Keratinocyte (primary cell): ENCODE measurements at regions not wholly inside any gene's neighbourhood (a gene's known extent, or its start where the extent isn't known, plus 50 kb on each side); places are given as distances from the start of the nearest gene placed in this dataset.
A peak's percentile ranks its signal among the peaks of the same experiment; 100 is the strongest.

Experiments
- DNase-seq: peaks from one replicate; pipeline ENCODE4 v3.0.0-alpha.2; 2011; ENCODE audit warnings: low read depth, missing footprints, low spot score
- FAIRE-seq: peaks from 2 replicates; lab custom pipeline; 2011; peaks lifted over from hg19 to GRCh38; lab: Jason Lieb, UNC
- H2AFZ ChIP-seq: 2 replicates; pipeline ENCODE4 v1.6.0; 2012; ENCODE audit warnings: low read length, control low read depth, inconsistent platforms; ENCODE audit not compliant: control insufficient read depth
- H3K27ac ChIP-seq: 2 replicates; pipeline ENCODE4 v1.5.1; 2011; ENCODE audit warnings: low read length; ENCODE audit not compliant: control insufficient read depth, insufficient read depth
- H3K27me3 ChIP-seq: 3 replicates; pipeline ENCODE4 v1.6.0; 2011; ENCODE audit warnings: low read length; ENCODE audit not compliant: control insufficient read depth, insufficient read depth; ENCODE audit errors: extremely low read depth
- H3K36me3 ChIP-seq, 2 experiments: 2 replicates in 1 of 2; 3 replicates in 1 of 2; pipeline ENCODE4 v1.5.1; 2011; ENCODE audit warnings: low read length in 2 of 2, mild to moderate bottlenecking in 1 of 2; ENCODE audit not compliant: control insufficient read depth in 2 of 2, insufficient read depth in 2 of 2; ENCODE audit errors: extremely low read depth in 1 of 2
- H3K4me1 ChIP-seq: 3 replicates; pipeline ENCODE4 v1.5.1; 2011; ENCODE audit warnings: low read length; ENCODE audit not compliant: control insufficient read depth, insufficient read depth; ENCODE audit errors: extremely low read depth
- H3K4me2 ChIP-seq: 3 replicates; pipeline ENCODE4 v1.6.0; 2011; ENCODE audit warnings: low read depth, low read length; ENCODE audit not compliant: control insufficient read depth, insufficient read depth; ENCODE audit errors: extremely low read depth
- H3K4me3 ChIP-seq, 3 experiments: fragments of 200-600 bp in 1 of 3; sonication (generic) in 1 of 3; 2 replicates in 2 of 3; 3 replicates in 1 of 3; pipeline ENCODE4 v1.5.1; 2011 to 2016; ENCODE audit warnings: low read length in 3 of 3, mild to moderate bottlenecking in 3 of 3, control low read depth in 2 of 3, inconsistent platforms in 1 of 3, low read depth in 1 of 3, mixed read lengths in 1 of 3, mixed run types in 1 of 3, moderate library complexity in 1 of 3; ENCODE audit not compliant: control insufficient read depth in 2 of 3, insufficient read depth in 2 of 3; ENCODE audit errors: extremely low read depth in 1 of 3
- H3K79me2 ChIP-seq: 2 replicates; pipeline ENCODE4 v1.6.0; 2012; ENCODE audit warnings: low read length; ENCODE audit not compliant: control insufficient read depth, insufficient read depth
- H3K9ac ChIP-seq: 3 replicates; pipeline ENCODE4 v1.6.0; 2011; ENCODE audit warnings: low read length; ENCODE audit not compliant: control insufficient read depth, insufficient read depth; ENCODE audit errors: extremely low read depth
- H3K9me1 ChIP-seq: 3 replicates; pipeline ENCODE4 v1.6.0; 2011; ENCODE audit warnings: low read length; ENCODE audit not compliant: control insufficient read depth, insufficient read depth; ENCODE audit errors: extremely low read depth
- H3K9me3 ChIP-seq: 2 replicates; pipeline ENCODE4 v1.5.1; 2012; ENCODE audit warnings: low read depth, low read length; ENCODE audit not compliant: control insufficient read depth
- H4K20me1 ChIP-seq: 3 replicates; pipeline ENCODE4 v1.6.0; 2011; ENCODE audit warnings: low read length; ENCODE audit not compliant: control insufficient read depth, insufficient read depth; ENCODE audit errors: extremely low read depth
- CTCF ChIP-seq, 3 experiments: IDR thresholded peaks in 1 of 3; conservative IDR thresholded peaks in 1 of 3; optimal IDR thresholded peaks in 1 of 3; 2 replicates in 2 of 3; 3 replicates in 1 of 3; pipeline versions ENCODE3 to v1.5.1; 2011; ENCODE audit warnings: low read length in 3 of 3, mild to moderate bottlenecking in 3 of 3, moderate library complexity in 2 of 3, control low read depth in 1 of 3, inconsistent platforms in 1 of 3; ENCODE audit not compliant: insufficient read depth in 2 of 3; ENCODE audit errors: extremely low read depth in 1 of 3
- EZH2 ChIP-seq: IDR thresholded peaks from one replicate; pipeline ENCODE4 v1.6.1; 2012; ENCODE audit warnings: inconsistent platforms, mild to moderate bottlenecking, low read length, moderate library complexity
- dilution Hi-C: fragments of 300-500 bp; cut with MboI; formaldehyde crosslinking; loops from one replicate; pipeline ENCODE4 v1.7.0; 2020; ENCODE audit warnings: low sequenced_read_pairs; ENCODE audit not compliant: extremely low pct_ligation_motif_present

- Histone ChIP-seq H3K27ac (no peak overlapping the region), H3K9me1 (no peaks in the 10 kb centered on the region), H3K4me2 (no peak overlapping the region), H4K20me1 (no peaks in the 10 kb centered on the region), H3K4me1 (peaks cover 16% of the 10 kb centered on the region), H3K9me3 (no peaks in the 10 kb centered on the region), H2AFZ (no peak overlapping the region), H3K79me2 (no peaks in the 10 kb centered on the region), H3K36me3 (no peaks in the 10 kb centered on the region), H3K27me3 (no peaks in the 10 kb centered on the region), H3K4me3 (no peak overlapping the region), H3K9ac (no peak overlapping the region)
- dilution Hi-C loops: no loop called here
- DNase-seq (no peak), FAIRE-seq (peak; percentile 34)
- TF ChIP-seq EZH2 (no peak), CTCF (optimal IDR thresholded peaks at IDR 0.05 in 1 of 3, IDR thresholded peaks at IDR 0.05 in 1 of 3, conservative IDR thresholded peaks at IDR 0.05 in 1 of 3; ENCODE audit: extremely low read depth in 1 of 3, insufficient read depth in 2 of 3, low read length in 3 of 3) (no peak)
Measured at GRCh38 chr11:109306322-109306721, 115.7 kb upstream of the C11orf87 start.

- dilution Hi-C loops: no loop called here
- H3K79me2 ChIP-seq: no peaks in the 10 kb centered on the region
- no peak overlapping the region for H3K4me2 ChIP-seq
- H3K9me3 ChIP-seq: no peaks in the 10 kb centered on the region
- no peak for FAIRE-seq
- H3K9ac ChIP-seq: no peak overlapping the region
- peaks cover 15% of the 10 kb centered on the region for H3K4me1 ChIP-seq
- no peak for DNase-seq
- H3K27me3 ChIP-seq: no peaks in the 10 kb centered on the region
- no peaks in the 10 kb centered on the region for H3K36me3 ChIP-seq
- H3K27ac ChIP-seq: no peak overlapping the region
- no peak overlapping the region for H2AFZ ChIP-seq
- no peak overlapping the region for H3K4me3 ChIP-seq
- H3K9me1 ChIP-seq: no peaks in the 10 kb centered on the region
- no peaks in the 10 kb centered on the region for H4K20me1 ChIP-seq
- no peak for TF ChIP-seq EZH2
- no peak for TF ChIP-seq CTCF (optimal IDR thresholded peaks at IDR 0.05 in 1 of 3, IDR thresholded peaks at IDR 0.05 in 1 of 3, conservative IDR thresholded peaks at IDR 0.05 in 1 of 3; ENCODE audit: extremely low read depth in 1 of 3, insufficient read depth in 2 of 3, low read length in 3 of 3)
Measured at GRCh38 chr11:109307366-109307765, 114.6 kb upstream of the C11orf87 start.
